Neutrophil (primary cell): ENCODE measurements at regions not wholly inside any gene's neighbourhood (a gene's known extent, or its start where the extent isn't known, plus 50 kb on each side); places are given as distances from the start of the nearest gene placed in this dataset.
"Not testable (repeated sequence)": the region's sequence is repeated elsewhere in the genome, so short reads cannot be mapped to it uniquely, and the experiment has no call there.

Experiments
- H3K27ac ChIP-seq: fragments of 200-600 bp; sonication (generic); 2 replicates; pipeline ENCODE4 v1.5.1; 2016; ENCODE audit warnings: mild to moderate bottlenecking, moderate library complexity
- H3K27me3 ChIP-seq: fragments of 200-600 bp; sonication (generic); 2 replicates; pipeline ENCODE4 v1.6.0; 2016; ENCODE audit warnings: mild to moderate bottlenecking
- H3K36me3 ChIP-seq: fragments of 200-600 bp; sonication (generic); 2 replicates; pipeline ENCODE4 v1.5.1; 2017
- H3K4me1 ChIP-seq, 2 experiments: fragments of 200-600 bp in 1 of 2; sonication (generic) in 1 of 2; 1 replicate in 1 of 2; 2 replicates in 1 of 2; pipeline versions ENCODE4 v1.5.1 to v1.6.1; 2013 to 2016; ENCODE audit warnings: low read depth in 1 of 2, low read length in 1 of 2, mild to moderate bottlenecking in 1 of 2, moderate library complexity in 1 of 2; ENCODE audit not compliant: control insufficient read depth in 1 of 2, insufficient read depth in 1 of 2
- H3K4me3 ChIP-seq, 2 experiments: fragments of 200-600 bp in 1 of 2; sonication (generic) in 1 of 2; 1 replicate in 1 of 2; 2 replicates in 1 of 2; pipeline ENCODE4 v1.5.1; 2013 to 2016; ENCODE audit warnings: low read depth in 1 of 2, low read length in 1 of 2, mild to moderate bottlenecking in 1 of 2, moderate library complexity in 1 of 2
- H3K9me3 ChIP-seq: fragments of 200-600 bp; sonication (generic); 2 replicates; pipeline ENCODE4 v1.5.1; 2016
- TF ChIP-seq, protein P1 (sequence below): fragments of 200-600 bp; sonication (generic); IDR thresholded peaks from 2 replicates; pipeline ENCODE4 v1.5.1; 2016; ENCODE audit warnings: antibody characterized with exemption

DNA sequence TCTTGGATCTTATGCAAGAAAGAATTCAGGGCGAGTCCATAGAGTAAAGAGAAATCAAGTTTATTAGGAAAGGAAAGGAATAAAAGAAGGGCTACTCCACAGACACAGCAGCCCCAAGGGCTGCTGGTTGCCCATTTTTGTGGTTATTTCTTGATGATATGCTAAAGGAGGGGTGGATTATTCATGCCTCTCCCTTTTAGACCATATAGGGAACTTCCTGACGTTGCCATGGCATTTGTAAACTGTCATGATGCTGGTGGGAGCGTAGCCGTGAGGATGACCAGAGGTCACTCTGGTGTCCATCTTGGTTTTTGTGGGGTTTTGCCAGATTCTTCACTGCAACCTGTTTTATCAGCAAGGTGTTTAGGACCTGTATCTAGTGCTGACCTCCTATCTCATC is 115.4 kb upstream of the CARD11 start:
- no peaks in the 10 kb centered on the region for H3K9me3 ChIP-seq
- TF ChIP-seq, protein P1, sequence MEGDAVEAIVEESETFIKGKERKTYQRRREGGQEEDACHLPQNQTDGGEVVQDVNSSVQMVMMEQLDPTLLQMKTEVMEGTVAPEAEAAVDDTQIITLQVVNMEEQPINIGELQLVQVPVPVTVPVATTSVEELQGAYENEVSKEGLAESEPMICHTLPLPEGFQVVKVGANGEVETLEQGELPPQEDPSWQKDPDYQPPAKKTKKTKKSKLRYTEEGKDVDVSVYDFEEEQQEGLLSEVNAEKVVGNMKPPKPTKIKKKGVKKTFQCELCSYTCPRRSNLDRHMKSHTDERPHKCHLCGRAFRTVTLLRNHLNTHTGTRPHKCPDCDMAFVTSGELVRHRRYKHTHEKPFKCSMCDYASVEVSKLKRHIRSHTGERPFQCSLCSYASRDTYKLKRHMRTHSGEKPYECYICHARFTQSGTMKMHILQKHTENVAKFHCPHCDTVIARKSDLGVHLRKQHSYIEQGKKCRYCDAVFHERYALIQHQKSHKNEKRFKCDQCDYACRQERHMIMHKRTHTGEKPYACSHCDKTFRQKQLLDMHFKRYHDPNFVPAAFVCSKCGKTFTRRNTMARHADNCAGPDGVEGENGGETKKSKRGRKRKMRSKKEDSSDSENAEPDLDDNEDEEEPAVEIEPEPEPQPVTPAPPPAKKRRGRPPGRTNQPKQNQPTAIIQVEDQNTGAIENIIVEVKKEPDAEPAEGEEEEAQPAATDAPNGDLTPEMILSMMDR, result no peak

GRCh38 chr7:3159445-3159844 is 115.8 kb upstream of the CARD11 start:
- TF ChIP-seq, protein P1, result no peak
- H3K36me3 ChIP-seq, result no peaks in the 10 kb centered on the region
- no peaks in the 10 kb centered on the region for H3K4me1 ChIP-seq
- H3K4me3 ChIP-seq, result no peak overlapping the region
- H3K27me3 ChIP-seq, result peaks cover 10% of the 10 kb centered on the region
- H3K9me3 ChIP-seq, result no peaks in the 10 kb centered on the region
- no peak overlapping the region for H3K27ac ChIP-seq

More for the DNA sequence above, 115.4 kb upstream of the CARD11 start:
- H3K36me3 ChIP-seq, result no peaks in the 10 kb centered on the region
- no peaks in the 10 kb centered on the region for H3K4me1 ChIP-seq
- no peak overlapping the region for H3K27ac ChIP-seq
- no peak overlapping the region for H3K4me3 ChIP-seq
- peaks cover 10% of the 10 kb centered on the region for H3K27me3 ChIP-seq

DNA sequence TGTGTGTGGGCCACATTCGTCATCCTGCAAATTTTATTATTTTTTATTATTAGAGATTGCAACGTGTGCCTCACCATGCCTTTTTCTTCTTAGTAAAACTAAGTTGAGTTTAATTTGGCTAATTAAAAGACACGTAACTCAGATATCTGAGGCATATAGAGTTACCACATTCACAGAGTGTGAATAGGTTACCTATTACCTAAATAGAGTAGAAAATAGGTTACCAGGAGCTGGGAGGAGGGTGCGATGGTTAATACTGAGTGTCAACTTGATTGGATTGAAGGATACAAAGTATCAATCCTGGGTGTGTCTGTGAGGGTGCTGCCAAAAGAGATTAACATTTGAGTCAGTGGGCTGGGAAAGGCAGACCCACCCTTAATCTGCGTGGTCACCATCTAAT is 116.3 kb upstream of the CARD11 start:
- H3K27ac ChIP-seq, H3K4me1 ChIP-seq, H3K36me3 ChIP-seq, H3K9me3 ChIP-seq, H3K4me3 ChIP-seq: not testable (repeated sequence)
- H3K27me3 ChIP-seq, result peaks cover 10% of the 10 kb centered on the region

DNA sequence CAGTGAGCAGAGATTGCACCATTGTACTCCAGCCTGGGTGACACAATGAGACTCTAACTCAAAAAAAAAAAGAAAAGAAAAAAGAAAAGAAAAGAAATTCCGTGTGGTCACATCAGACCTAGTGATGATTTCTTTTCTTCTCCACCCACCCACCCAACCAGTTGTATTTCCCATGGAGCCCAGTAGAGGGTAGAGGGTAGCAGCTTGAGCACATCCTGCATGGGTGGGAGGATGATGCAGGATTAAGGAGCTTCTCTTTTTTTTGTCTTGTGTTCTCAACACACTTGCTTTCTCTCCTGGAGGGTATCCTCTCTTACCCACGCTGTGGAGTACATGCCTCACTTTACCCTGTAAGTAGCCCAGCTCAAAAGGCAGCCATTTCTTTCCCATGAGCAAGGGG is 118.6 kb upstream of the CARD11 start:
- H3K27ac ChIP-seq, result no peak overlapping the region
- H3K27me3 ChIP-seq, result peaks cover 9% of the 10 kb centered on the region

DNA sequence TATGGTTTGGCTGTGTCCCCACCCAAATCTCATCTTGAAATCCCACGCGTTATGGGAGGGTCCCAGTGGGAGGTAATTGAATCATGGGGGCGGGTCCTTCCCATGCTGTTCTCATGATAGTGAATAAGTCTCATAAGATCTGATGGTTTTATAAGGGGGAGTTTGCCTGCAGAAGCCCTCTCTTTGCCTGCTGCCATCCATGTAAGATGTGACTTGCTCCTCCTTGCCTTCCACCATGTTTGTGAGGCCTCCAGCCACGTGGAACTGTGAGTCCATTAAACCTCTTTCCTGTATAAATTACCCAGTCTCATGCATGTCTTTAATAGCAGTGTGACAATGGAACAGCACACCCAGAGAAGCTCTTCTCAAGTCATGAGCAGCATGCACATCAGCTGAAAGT is 119.1 kb upstream of the CARD11 start:
- not testable (repeated sequence) for H3K27ac ChIP-seq, H3K4me3 ChIP-seq, H3K36me3 ChIP-seq, H3K4me1 ChIP-seq, H3K9me3 ChIP-seq, H3K27me3 ChIP-seq

More for the DNA sequence above, 118.6 kb upstream of the CARD11 start:
- H3K4me3 ChIP-seq, result no peak overlapping the region
- H3K4me1 ChIP-seq, result no peaks in the 10 kb centered on the region
- TF ChIP-seq, protein P1, result no peak
- H3K9me3 ChIP-seq, result no peaks in the 10 kb centered on the region
- no peaks in the 10 kb centered on the region for H3K36me3 ChIP-seq

- Histone ChIP-seq H3K4me3 (no peak overlapping the region), H3K9me3 (no peaks in the 10 kb centered on the region), H3K27ac (no peak overlapping the region), H3K36me3 (no peaks in the 10 kb centered on the region), H3K4me1 (no peaks in the 10 kb centered on the region), H3K27me3 (no peaks in the 10 kb centered on the region)
- TF ChIP-seq, protein P1, result no peak
Measured at GRCh38 chr7:3164380-3164792, 120.7 kb upstream of the CARD11 start.
